Fibroblast of lung (primary cell): ENCODE measurements at regions not wholly inside any gene's neighbourhood (a gene's known extent, or its start where the extent isn't known, plus 50 kb on each side); places are given as distances from the start of the nearest gene placed in this dataset.

ENCODE experiments used
- DNase-seq, 2 donors: peaks; one replicate each; pipeline versions ENCODE4 v3.0.0 to v3.0.0-alpha.2; 2010; ENCODE audit warnings: low read depth in 2 of 2
- H2AFZ ChIP-seq: 2 replicates; pipeline ENCODE4 v1.5.1; 2012; ENCODE audit warnings: low read length, control low read depth, inconsistent platforms
- H3K27ac ChIP-seq: 2 replicates; pipeline ENCODE4 v1.5.1; 2011; ENCODE audit warnings: low read length, control low read depth; ENCODE audit not compliant: insufficient read depth
- H3K27me3 ChIP-seq: 2 replicates; pipeline ENCODE4 v1.5.1; 2011; ENCODE audit warnings: mild to moderate bottlenecking, low read length; ENCODE audit not compliant: control insufficient read depth, insufficient read depth
- H3K36me3 ChIP-seq: 2 replicates; pipeline ENCODE4 v1.5.1; 2011; ENCODE audit warnings: low read length; ENCODE audit not compliant: control insufficient read depth, insufficient read depth
- H3K4me1 ChIP-seq: 2 replicates; pipeline ENCODE4 v1.5.1; 2011; ENCODE audit warnings: low read length; ENCODE audit not compliant: control insufficient read depth, insufficient read depth; ENCODE audit errors: extremely low read depth
- H3K4me2 ChIP-seq: 2 replicates; pipeline ENCODE4 v1.5.1; 2011; ENCODE audit warnings: low read length, control low read depth; ENCODE audit not compliant: insufficient read depth; ENCODE audit errors: extremely low read depth
- H3K4me3 ChIP-seq, 4 experiments: fragments of 200-600 bp in 1 of 4; sonication (generic) in 1 of 4; replicated peaks in 1 of 4; 2 replicates each; pipeline ENCODE4 v1.5.1; 2011 to 2016; ENCODE audit warnings: low read length in 4 of 4, low read depth in 3 of 4, mild to moderate bottlenecking in 3 of 4, control low read depth in 2 of 4, inconsistent platforms in 1 of 4, mixed read lengths in 1 of 4; ENCODE audit not compliant: insufficient read depth in 1 of 4; ENCODE audit errors: control extremely low read depth in 1 of 4
- H3K79me2 ChIP-seq: 2 replicates; pipeline ENCODE4 v1.5.1; 2012; ENCODE audit warnings: mild to moderate bottlenecking, low read length, inconsistent platforms; ENCODE audit not compliant: control insufficient read depth, insufficient read depth
- H3K9ac ChIP-seq: 2 replicates; pipeline ENCODE4 v1.5.1; 2011; ENCODE audit warnings: mild to moderate bottlenecking, low read length, control low read depth; ENCODE audit not compliant: insufficient read depth
- H3K9me3 ChIP-seq: 2 replicates; pipeline ENCODE4 v1.5.1; 2012; ENCODE audit warnings: low read depth, low read length; ENCODE audit not compliant: control insufficient read depth, insufficient read depth
- H4K20me1 ChIP-seq: 2 replicates; pipeline ENCODE4 v1.5.1; 2011; ENCODE audit warnings: low read length; ENCODE audit not compliant: control insufficient read depth, insufficient read depth; ENCODE audit errors: extremely low read depth
- EZH2 ChIP-seq: IDR thresholded peaks from 2 replicates; pipeline ENCODE4 v1.5.1; 2012; ENCODE audit warnings: low read length, control low read depth, mild to moderate bottlenecking; ENCODE audit errors: missing control alignments
- TF ChIP-seq, protein P1 (sequence below), 2 donors: IDR thresholded peaks in 1 of 2; conservative IDR thresholded peaks in 1 of 2; 1 replicate in 1 of 2; 2 replicates in 1 of 2; pipeline ENCODE4 v1.5.1; 2011 to 2012; ENCODE audit warnings: low read length in 2 of 2, control low read depth in 1 of 2, inconsistent platforms in 1 of 2, low read depth in 1 of 2, mild to moderate bottlenecking in 1 of 2

DNA sequence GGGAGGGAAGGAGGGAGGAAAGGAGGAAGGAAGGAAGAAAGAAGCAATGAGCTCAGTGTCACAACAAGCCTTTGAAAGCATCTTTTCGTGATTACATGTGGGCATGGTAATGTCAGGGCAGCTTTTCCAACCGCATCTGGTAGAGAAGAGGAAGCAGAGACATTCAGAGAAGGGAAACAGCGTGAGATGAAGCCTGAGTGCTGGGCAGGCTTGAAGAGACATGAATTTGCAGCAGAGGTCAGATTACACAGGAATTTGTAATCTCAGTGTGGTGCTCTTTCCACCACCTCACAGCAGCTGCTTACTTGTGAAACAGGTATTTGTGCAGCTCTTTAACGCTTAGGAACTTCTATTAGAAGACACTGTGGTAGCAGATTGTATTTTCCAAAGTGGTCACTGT lies 289.5 kb upstream of the C11orf87 start:
- no peaks in the 10 kb centered on the region for H3K79me2 ChIP-seq
- TF ChIP-seq, protein P1, sequence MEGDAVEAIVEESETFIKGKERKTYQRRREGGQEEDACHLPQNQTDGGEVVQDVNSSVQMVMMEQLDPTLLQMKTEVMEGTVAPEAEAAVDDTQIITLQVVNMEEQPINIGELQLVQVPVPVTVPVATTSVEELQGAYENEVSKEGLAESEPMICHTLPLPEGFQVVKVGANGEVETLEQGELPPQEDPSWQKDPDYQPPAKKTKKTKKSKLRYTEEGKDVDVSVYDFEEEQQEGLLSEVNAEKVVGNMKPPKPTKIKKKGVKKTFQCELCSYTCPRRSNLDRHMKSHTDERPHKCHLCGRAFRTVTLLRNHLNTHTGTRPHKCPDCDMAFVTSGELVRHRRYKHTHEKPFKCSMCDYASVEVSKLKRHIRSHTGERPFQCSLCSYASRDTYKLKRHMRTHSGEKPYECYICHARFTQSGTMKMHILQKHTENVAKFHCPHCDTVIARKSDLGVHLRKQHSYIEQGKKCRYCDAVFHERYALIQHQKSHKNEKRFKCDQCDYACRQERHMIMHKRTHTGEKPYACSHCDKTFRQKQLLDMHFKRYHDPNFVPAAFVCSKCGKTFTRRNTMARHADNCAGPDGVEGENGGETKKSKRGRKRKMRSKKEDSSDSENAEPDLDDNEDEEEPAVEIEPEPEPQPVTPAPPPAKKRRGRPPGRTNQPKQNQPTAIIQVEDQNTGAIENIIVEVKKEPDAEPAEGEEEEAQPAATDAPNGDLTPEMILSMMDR (conservative IDR thresholded peaks at IDR 0.05 in 1 of 2, IDR thresholded peaks at IDR 0.05 in 1 of 2; ENCODE audit: low read depth in 1 of 2, low read length in 2 of 2), result no peak
- TF ChIP-seq EZH2, result no peak
- H3K9ac ChIP-seq, result no peak overlapping the region
- H3K27me3 ChIP-seq, result no peaks in the 10 kb centered on the region
- H3K9me3 ChIP-seq, result no peaks in the 10 kb centered on the region
- DNase-seq, result no peak
- no peak overlapping the region for H3K4me2 ChIP-seq
- no peaks in the 10 kb centered on the region for H3K4me1 ChIP-seq
- no peaks in the 10 kb centered on the region for H3K36me3 ChIP-seq
- H3K4me3 ChIP-seq, result no peak overlapping the region
- H4K20me1 ChIP-seq, result no peaks in the 10 kb centered on the region
- no peak overlapping the region for H3K27ac ChIP-seq
- H2AFZ ChIP-seq, result no peak overlapping the region

DNA sequence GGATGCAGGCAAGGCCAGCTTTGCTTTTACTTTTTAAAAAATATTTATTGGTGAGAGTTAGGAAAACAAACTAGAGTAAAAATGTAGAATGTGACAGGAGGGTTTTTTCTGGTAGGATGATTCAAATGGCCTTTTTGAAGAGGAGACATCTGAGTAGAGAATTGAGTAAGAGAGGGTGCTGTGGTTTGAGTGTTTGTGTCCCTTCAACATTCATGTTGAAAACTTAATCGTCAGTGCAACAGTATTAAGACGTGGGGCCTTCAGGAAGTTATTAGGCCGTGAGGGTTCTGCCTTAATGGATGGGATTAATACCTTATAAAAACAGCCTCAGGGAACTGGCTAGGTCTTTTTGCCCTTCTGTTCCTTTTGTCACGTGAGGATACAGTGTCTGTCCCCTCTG lies 288.8 kb upstream of the C11orf87 start:
- H3K79me2 ChIP-seq, result no peaks in the 10 kb centered on the region
- TF ChIP-seq, protein P1 (conservative IDR thresholded peaks at IDR 0.05 in 1 of 2, IDR thresholded peaks at IDR 0.05 in 1 of 2; ENCODE audit: low read depth in 1 of 2, low read length in 2 of 2), result no peak
- no peak for TF ChIP-seq EZH2

DNA sequence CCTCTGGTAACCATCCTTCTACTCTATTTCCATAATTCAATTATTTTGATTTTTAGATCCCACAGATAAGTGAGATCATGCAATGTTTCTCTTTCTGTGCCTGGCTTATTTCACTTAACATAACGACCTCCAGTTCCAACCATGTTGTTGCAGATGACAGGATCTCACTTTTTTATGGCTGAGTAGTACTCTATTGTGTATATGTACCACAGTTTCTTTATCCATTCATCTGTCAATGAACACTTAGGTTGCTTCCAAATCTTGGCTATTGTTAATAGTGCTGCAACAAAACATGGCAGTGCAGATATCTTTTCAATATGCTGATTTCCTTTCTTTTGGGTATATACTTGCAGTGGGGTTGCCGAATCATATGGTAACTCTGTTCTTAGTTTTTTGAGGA lies 286.4 kb upstream of the C11orf87 start:
- no peaks in the 10 kb centered on the region for H3K27me3 ChIP-seq

More for the DNA sequence above, 288.8 kb upstream of the C11orf87 start:
- H4K20me1 ChIP-seq, result no peaks in the 10 kb centered on the region
- no peak for DNase-seq
- no peak overlapping the region for H3K27ac ChIP-seq
- no peaks in the 10 kb centered on the region for H3K36me3 ChIP-seq
- no peaks in the 10 kb centered on the region for H3K27me3 ChIP-seq
- H3K9me3 ChIP-seq, result no peaks in the 10 kb centered on the region
- no peaks in the 10 kb centered on the region for H3K4me1 ChIP-seq
- H3K4me3 ChIP-seq, result no peak overlapping the region
- no peak overlapping the region for H3K9ac ChIP-seq
- no peak overlapping the region for H3K4me2 ChIP-seq
- no peak overlapping the region for H2AFZ ChIP-seq

More for the DNA sequence above, 286.4 kb upstream of the C11orf87 start:
- Histone ChIP-seq H3K9me3 (no peaks in the 10 kb centered on the region), H4K20me1 (no peaks in the 10 kb centered on the region), H3K4me1 (no peaks in the 10 kb centered on the region), H2AFZ (no peak overlapping the region), H3K27ac (no peak overlapping the region), H3K9ac (no peak overlapping the region), H3K79me2 (no peaks in the 10 kb centered on the region), H3K4me3 (no peak overlapping the region), H3K4me2 (no peak overlapping the region), H3K36me3 (no peaks in the 10 kb centered on the region)
- no peak for DNase-seq
- no peak for TF ChIP-seq EZH2
- TF ChIP-seq, protein P1 (conservative IDR thresholded peaks at IDR 0.05 in 1 of 2, IDR thresholded peaks at IDR 0.05 in 1 of 2; ENCODE audit: low read depth in 1 of 2, low read length in 2 of 2), result no peak
